Heart left ventricle (tissue), 13 donors: ENCODE measurements at regions not wholly inside any gene's neighbourhood (a gene's known extent, or its start where the extent isn't known, plus 50 kb on each side); places are given as distances from the start of the nearest gene placed in this dataset.
"Not testable (repeated sequence)": the region's sequence is repeated elsewhere in the genome, so short reads cannot be mapped to it uniquely, and the experiment has no call there.

Experiments used
- POLR2A ChIP-seq, 2 donors: fragments of 450-650 bp; IDR thresholded peaks; one replicate each; pipeline ENCODE4 v1.6.1; 2017; ENCODE audit warnings: antibody characterized with exemption in 2 of 2, mild to moderate bottlenecking in 2 of 2, moderate library complexity in 2 of 2
- TF ChIP-seq, protein P1 (sequence below), 12 donors: fragments of 200-600 bp; sonication (generic) in 4 of 12; IDR thresholded peaks; one replicate each; pipeline versions ENCODE4 v1.5.0 to v1.8.0; 2018 to 2022; ENCODE audit warnings: antibody characterized with exemption in 12 of 12, mild to moderate bottlenecking in 5 of 12
- donor health status: ischemic (EF 13 %, LVEDD 7.1; RV severe dilation, severe dysfunction).
- donor health status: DM: no; HTN: yes; CAD: no.
- donor health status: DM: no; HTN: no; CAD: no.
- donor health status: ischemic (EF 25% LVEDD 6.9; RV normal size, moderate dysfunction).
- donor health status: ischemic (EF 25% LVEDD 5.7; RV mildly dilated, moderate dysfunction).
- donor health status: ischemic (EF 35%, LVEDD 5.7; RV mildly dilated, moderate dysfunction).
- donor health status: nonischemic (EF 11% LVEDD 7.7; RV severe dilation, severe dysfunction).
- donor health status: DM: yes; HTN: yes; CAD: no.
- donor health status: PGD.
- donor health status: ischemic (EF 29% LVEDD 5.4; RV normal size, mild dysfunction).
- donor health status: nonischemic (EF 23%, LVEDD 6.1; RV moderate dilation, normal function).

DNA sequence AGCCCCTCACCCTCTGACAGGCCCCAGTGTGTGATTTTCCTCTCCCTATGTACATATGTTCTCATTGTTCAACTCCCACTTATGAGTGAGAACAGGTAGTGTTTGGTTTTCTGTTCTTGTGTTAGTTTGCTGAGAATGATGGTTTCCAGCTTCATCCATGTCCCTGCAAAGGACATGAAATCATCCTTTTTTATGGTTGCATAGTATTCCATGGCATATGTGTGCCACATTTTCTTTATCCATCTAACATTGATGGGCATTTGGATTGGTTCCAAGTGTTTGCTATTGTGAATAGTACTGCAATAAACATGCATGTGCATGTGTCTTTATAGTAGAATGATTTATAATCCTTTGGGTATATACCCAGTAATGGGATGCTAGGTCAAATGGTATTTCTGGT, 223.7 kb upstream of the VLDLR start:
- TF ChIP-seq, protein P1, sequence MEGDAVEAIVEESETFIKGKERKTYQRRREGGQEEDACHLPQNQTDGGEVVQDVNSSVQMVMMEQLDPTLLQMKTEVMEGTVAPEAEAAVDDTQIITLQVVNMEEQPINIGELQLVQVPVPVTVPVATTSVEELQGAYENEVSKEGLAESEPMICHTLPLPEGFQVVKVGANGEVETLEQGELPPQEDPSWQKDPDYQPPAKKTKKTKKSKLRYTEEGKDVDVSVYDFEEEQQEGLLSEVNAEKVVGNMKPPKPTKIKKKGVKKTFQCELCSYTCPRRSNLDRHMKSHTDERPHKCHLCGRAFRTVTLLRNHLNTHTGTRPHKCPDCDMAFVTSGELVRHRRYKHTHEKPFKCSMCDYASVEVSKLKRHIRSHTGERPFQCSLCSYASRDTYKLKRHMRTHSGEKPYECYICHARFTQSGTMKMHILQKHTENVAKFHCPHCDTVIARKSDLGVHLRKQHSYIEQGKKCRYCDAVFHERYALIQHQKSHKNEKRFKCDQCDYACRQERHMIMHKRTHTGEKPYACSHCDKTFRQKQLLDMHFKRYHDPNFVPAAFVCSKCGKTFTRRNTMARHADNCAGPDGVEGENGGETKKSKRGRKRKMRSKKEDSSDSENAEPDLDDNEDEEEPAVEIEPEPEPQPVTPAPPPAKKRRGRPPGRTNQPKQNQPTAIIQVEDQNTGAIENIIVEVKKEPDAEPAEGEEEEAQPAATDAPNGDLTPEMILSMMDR (IDR thresholded peaks at IDR 0.05): not testable (repeated sequence)
- not testable (repeated sequence) for TF ChIP-seq POLR2A (IDR thresholded peaks at IDR 0.05)
